Mucosa of gallbladder (tissue), 1 donor: ENCODE measurements at regions not wholly inside any gene's neighbourhood (a gene's known extent, or its start where the extent isn't known, plus 50 kb on each side); places are given as distances from the start of the nearest gene placed in this dataset.

Experiments used
- DNase-seq: peaks from one replicate; pipeline ENCODE4 v3.0.0-alpha.2; 2020; ENCODE audit warnings: low spot score
- donor health status: DM: no; HTN: no; CAD: no.

GRCh38 chr18:31213641-31214040 lies 51.0 kb upstream of the DSC1 start:
- no peak for DNase-seq

GRCh38 chr18:31217038-31217849 lies 54.6 kb upstream of the DSC1 start:
- no peak for DNase-seq

GRCh38 chr18:31218671-31219383 lies 56.2 kb upstream of the DSC1 start:
- DNase-seq: no peak

- no peak for DNase-seq
These were observed 56.7 kb upstream of the DSC1 start for GRCh38 chr18:31219395-31219794.

GRCh38 chr18:31223371-31223770 lies 60.7 kb upstream of the DSC1 start:
- no peak for DNase-seq

- no peak for DNase-seq
These were observed 63.0 kb upstream of the DSC1 start for GRCh38 chr18:31225668-31226067.

GRCh38 chr18:31227497-31228229 lies 65.0 kb upstream of the DSC1 start:
- no peak for DNase-seq

GRCh38 chr18:31229829-31230228 lies 67.2 kb upstream of the DSC1 start:
- no peak for DNase-seq

GRCh38 chr18:31230495-31230894 lies 67.8 kb upstream of the DSC1 start:
- no peak for DNase-seq

GRCh38 chr18:31232013-31232412 lies 69.4 kb upstream of the DSC1 start:
- no peak for DNase-seq

- DNase-seq: no peak
These were observed 70.2 kb upstream of the DSC1 start for GRCh38 chr18:31232775-31233424.

GRCh38 chr18:31233621-31234275 lies 71.1 kb upstream of the DSC1 start:
- no peak for DNase-seq

GRCh38 chr18:31235856-31236255 lies 73.2 kb upstream of the DSC1 start:
- no peak for DNase-seq

- DNase-seq: no peak
These were observed 74.5 kb upstream of the DSC1 start for GRCh38 chr18:31237142-31237541.

- DNase-seq: no peak
These were observed 76.5 kb upstream of the DSG1 start for GRCh38 chr18:31241425-31241824.

- DNase-seq: peak; percentile 72
These were observed 76.0 kb upstream of the DSG1 start for GRCh38 chr18:31241900-31242409.

- DNase-seq: no peak
These were observed 74.0 kb upstream of the DSG1 start for GRCh38 chr18:31243740-31244512.

GRCh38 chr18:31244771-31245394 lies 73.1 kb upstream of the DSG1 start:
- DNase-seq: no peak

GRCh38 chr18:31245820-31246219 lies 72.1 kb upstream of the DSG1 start:
- no peak for DNase-seq

GRCh38 chr18:31246460-31246859 lies 71.5 kb upstream of the DSG1 start:
- no peak for DNase-seq
